Limb (tissue), 2 donors: ENCODE measurements at regions not wholly inside any gene's neighbourhood (a gene's known extent, or its start where the extent isn't known, plus 50 kb on each side); places are given as distances from the start of the nearest gene placed in this dataset.

Experiments used
- DNase-seq, 2 donors: peaks; one replicate each; pipeline ENCODE4 v3.0.0-alpha.2; 2016; ENCODE audit errors: extremely low spot score in 2 of 2

- DNase-seq, result no peak
Measured at GRCh38 chr13:62093984-62094780, 678.5 kb upstream of the PCDH20 start.

GRCh38 chr13:62092949-62093348 lies 677.3 kb upstream of the PCDH20 start:
- no peak for DNase-seq

- no peak for DNase-seq
Measured at GRCh38 chr13:62092536-62092935, 676.9 kb upstream of the PCDH20 start.

- no peak for DNase-seq
Measured at GRCh38 chr13:62088165-62088564, 672.5 kb upstream of the PCDH20 start.

GRCh38 chr13:62087124-62087523 lies 671.5 kb upstream of the PCDH20 start:
- no peak for DNase-seq

- no peak for DNase-seq
Measured at GRCh38 chr13:62085337-62086229, 669.9 kb upstream of the PCDH20 start.

GRCh38 chr13:62084728-62085127 lies 669.1 kb upstream of the PCDH20 start:
- DNase-seq, result no peak

- no peak for DNase-seq
Measured at GRCh38 chr13:62067821-62068220, 652.2 kb upstream of the PCDH20 start.

- DNase-seq, result no peak
Measured at GRCh38 chr13:62065016-62065415, 649.4 kb upstream of the PCDH20 start.

- no peak for DNase-seq
Measured at GRCh38 chr13:62061751-62062150, 646.1 kb upstream of the PCDH20 start.

- DNase-seq, result no peak
Measured at GRCh38 chr13:62060570-62060969, 644.9 kb upstream of the PCDH20 start.

- no peak for DNase-seq
Measured at GRCh38 chr13:62057286-62057685, 641.6 kb upstream of the PCDH20 start.

GRCh38 chr13:62049992-62050391 lies 634.3 kb upstream of the PCDH20 start:
- no peak for DNase-seq

GRCh38 chr13:62046512-62046911 lies 630.9 kb upstream of the PCDH20 start:
- DNase-seq, result no peak

GRCh38 chr13:62043600-62043999 lies 628.0 kb upstream of the PCDH20 start:
- no peak for DNase-seq

GRCh38 chr13:62040806-62041205 lies 625.2 kb upstream of the PCDH20 start:
- no peak for DNase-seq

GRCh38 chr13:62040078-62040477 lies 624.4 kb upstream of the PCDH20 start:
- DNase-seq, result no peak

- no peak for DNase-seq
Measured at GRCh38 chr13:62038214-62038613, 622.6 kb upstream of the PCDH20 start.

- DNase-seq, result no peak
Measured at GRCh38 chr13:62035981-62036380, 620.3 kb upstream of the PCDH20 start.

GRCh38 chr13:62033934-62034333 lies 618.3 kb upstream of the PCDH20 start:
- DNase-seq, result no peak

- DNase-seq, result no peak
Measured at GRCh38 chr13:62022369-62022768, 606.7 kb upstream of the PCDH20 start.

- no peak for DNase-seq
Measured at GRCh38 chr13:62019858-62020257, 604.2 kb upstream of the PCDH20 start.

GRCh38 chr13:62014299-62014698 lies 598.6 kb upstream of the PCDH20 start:
- DNase-seq, result peak in 1 of 2 donors; percentile 48
